Heart right ventricle (tissue), 16 donors: ENCODE measurements at regions not wholly inside any gene's neighbourhood (a gene's known extent, or its start where the extent isn't known, plus 50 kb on each side); places are given as distances from the start of the nearest gene placed in this dataset.

Experiments used
- ATAC-seq, 8 donors: fragments of 200-7000 bp; cut with Tn5 transposase; one replicate each; pipeline ENCODE4 v1.9.1; 2020; ENCODE audit warnings: mild to moderate bottlenecking in 8 of 8, moderate library complexity in 8 of 8, moderate number of reproducible peaks in 1 of 8
- DNase-seq, 2 donors: peaks; one replicate each; pipeline ENCODE4 v3.0.0-alpha.2; 2020
- H3K27ac ChIP-seq, 10 donors: fragments of 200-600 bp; sonication (generic) in 2 of 10; one replicate each; pipeline versions ENCODE4 v1.5.0 to v1.8.0; 2020 to 2022; ENCODE audit warnings: mild to moderate bottlenecking in 3 of 10
- H3K27me3 ChIP-seq, 7 donors: fragments of 200-600 bp; one replicate each; pipeline ENCODE4 v1.8.0; 2021 to 2022; ENCODE audit warnings: mild to moderate bottlenecking in 2 of 7
- H3K36me3 ChIP-seq, 9 donors: fragments of 200-600 bp; sonication (generic) in 1 of 9; one replicate each; pipeline versions ENCODE4 v1.5.0 to v1.8.0; 2020 to 2022; ENCODE audit warnings: mild to moderate bottlenecking in 2 of 9
- H3K4me1 ChIP-seq, 9 donors: fragments of 200-600 bp; sonication (generic) in 1 of 9; one replicate each; pipeline versions ENCODE4 v1.5.0 to v1.8.0; 2020 to 2022; ENCODE audit warnings: mild to moderate bottlenecking in 4 of 9
- H3K4me3 ChIP-seq, 10 donors: fragments of 200-600 bp; sonication (generic) in 2 of 10; one replicate each; pipeline versions ENCODE4 v1.5.0 to v1.8.0; 2020 to 2022; ENCODE audit warnings: mild to moderate bottlenecking in 7 of 10, moderate library complexity in 2 of 10
- H3K9me3 ChIP-seq, 11 donors: fragments of 200-600 bp in 10 of 11; sonication (generic) in 2 of 11; one replicate each; pipeline versions ENCODE4 v1.5.0 to v1.8.0; 2013 to 2022; ENCODE audit warnings: mild to moderate bottlenecking in 2 of 11, control low read depth in 1 of 11, moderate library complexity in 1 of 11
- CTCF ChIP-seq, 9 donors: fragments of 200-600 bp; sonication (generic) in 2 of 9; IDR thresholded peaks; one replicate each; pipeline versions ENCODE4 v1.5.0 to v1.8.0; 2021 to 2022; ENCODE audit warnings: antibody characterized with exemption in 9 of 9, mild to moderate bottlenecking in 5 of 9, moderate library complexity in 1 of 9
- WGBS, 2 donors: extraction: QIAGEN DNeasy Blood & Tissue Kit; methylation state at CpG; one replicate each; pipeline ENCODE4 v1.1.7; 2013; ENCODE audit warnings: inconsistent platforms in 1 of 2; 5-methylcytosine and 5-hydroxymethylcytosine counted together
- intact Hi-C, 10 donors: fragments of 100-400 bp; cut with DNase I; formaldehyde crosslinking; loops; one replicate each; pipeline versions ENCODE4 v1.11.1 to v1.14.2; 2022
- donor health status: Arrhythmogenic right ventricular cardiomyopathy.
- donor health status: ischemic (EF 13 %, LVEDD 7.1; RV severe dilation, severe dysfunction).
- donor health status: healthy with polysubstance abuse.
- donor health status: DM: no; HTN: yes; CAD: no.
- donor health status: DM: no; HTN: no; CAD: no.
- donor health status: ischemic (EF 25% LVEDD 6.9; RV normal size, moderate dysfunction).
- donor health status: ischemic (EF 25% LVEDD 5.7; RV mildly dilated, moderate dysfunction).
- donor health status: healthy.
- donor health status: DM: yes; HTN: yes; CAD: no.
- donor health status: Ischemic cardiomyopathy.
- donor health status: ischemic (EF 35%, LVEDD 5.7; RV mildly dilated, moderate dysfunction).
- donor health status: nonischemic (EF 11% LVEDD 7.7; RV severe dilation, severe dysfunction).
- donor health status: DM: yes; HTN: yes; CAD: no.
- donor health status: PGD.
- donor health status: ischemic (EF 29% LVEDD 5.4; RV normal size, mild dysfunction).
- donor health status: nonischemic (EF 23%, LVEDD 6.1; RV moderate dilation, normal function).

DNA sequence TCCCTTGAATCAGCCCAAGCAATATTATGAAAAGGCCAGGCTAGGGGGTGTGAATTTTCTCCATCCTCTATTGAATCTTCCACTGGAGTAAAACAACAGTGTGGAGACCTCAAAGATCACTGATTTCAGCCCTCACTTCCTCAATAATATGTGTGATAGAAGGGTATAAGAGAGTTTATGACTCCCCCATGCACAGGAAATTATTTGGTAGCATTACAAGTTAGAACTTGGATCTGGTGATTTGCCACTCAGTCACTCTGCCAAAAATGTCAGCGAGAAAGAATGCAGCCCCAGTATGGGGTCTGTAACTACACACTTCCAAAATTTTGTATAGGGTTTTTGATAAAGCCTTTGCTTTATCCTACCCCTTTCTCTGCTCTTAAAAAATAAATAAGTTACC is 81.0 kb upstream of the KCNMB2 start:
- peak in 5 of 8 donors; percentile 15 to 58 (median 24) for ATAC-seq
- peaks cover 0 to 34% (median 14%) of the 10 kb centered on the region in 9 donors for H3K4me1 ChIP-seq
- TF ChIP-seq CTCF (IDR thresholded peaks at IDR 0.05) = no peak
- H3K4me3 ChIP-seq = no peak overlapping the region
- H3K27me3 ChIP-seq = no peaks in the 10 kb centered on the region
- H3K9me3 ChIP-seq = no peaks in the 10 kb centered on the region
- peak overlapping the region in 9 of 10 donors; percentile 16 to 84 (median 47) for H3K27ac ChIP-seq
- WGBS, 2 donors = 33 to 42% methylated on average over 1 of the region's 1 CpG
- intact Hi-C loops = loop anchor here in 1 of 10 donors (10.0 kb wide), 2 partner anchors 220 to 400 kb away; no protein-coding TSS in a partner anchor
- no peaks in the 10 kb centered on the region for H3K36me3 ChIP-seq
- no peak for DNase-seq

DNA sequence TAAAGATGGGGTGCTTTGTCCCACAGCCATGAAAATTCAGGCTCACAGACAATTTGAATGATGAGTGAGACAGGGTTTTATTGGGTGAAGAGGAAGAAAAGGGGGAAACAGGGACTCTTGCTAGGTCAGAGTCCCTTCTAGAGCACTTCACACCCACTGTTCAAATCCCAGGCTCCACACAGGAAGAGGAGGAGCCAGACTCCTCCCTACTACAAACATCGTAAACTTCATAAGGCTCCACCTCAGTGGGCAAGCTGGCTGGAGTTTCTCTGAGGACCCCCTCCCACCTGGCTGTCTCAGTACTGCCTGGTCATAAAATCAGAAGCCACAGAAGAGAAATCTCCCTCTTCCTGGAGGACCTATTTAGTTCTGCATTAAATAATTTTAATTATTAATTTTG is 80.3 kb upstream of the KCNMB2 start:
- 54 to 60% methylated on average over 1 of the region's 1 CpG for WGBS, 2 donors
- DNase-seq = no peak
- H3K36me3 ChIP-seq = no peaks in the 10 kb centered on the region
- no peaks in the 10 kb centered on the region for H3K27me3 ChIP-seq
- H3K4me3 ChIP-seq = no peak overlapping the region
- H3K4me1 ChIP-seq = peaks cover 0 to 34% (median 14%) of the 10 kb centered on the region in 9 donors
- H3K9me3 ChIP-seq = no peaks in the 10 kb centered on the region
- H3K27ac ChIP-seq = peak overlapping the region in 5 of 10 donors; percentile 42 to 69 (median 58)
- intact Hi-C loops = loop anchor here in 1 of 10 donors (10.0 kb wide), 2 partner anchors 219 to 399 kb away; no protein-coding TSS in a partner anchor
- no peak for TF ChIP-seq CTCF (IDR thresholded peaks at IDR 0.05)
- no peak for ATAC-seq

- peak overlapping the region in 6 of 10 donors; percentile 36 to 69 (median 58) for H3K27ac ChIP-seq
- no peaks in the 10 kb centered on the region for H3K27me3 ChIP-seq
- WGBS, 2 donors = 32 to 39% methylated on average over 7 of the region's 7 CpGs
- H3K9me3 ChIP-seq = no peaks in the 10 kb centered on the region
- no peak for DNase-seq
- no peak overlapping the region for H3K4me3 ChIP-seq
- no peaks in the 10 kb centered on the region for H3K36me3 ChIP-seq
- ATAC-seq = peak in 7 of 8 donors; percentile 10 to 43 (median 31)
- intact Hi-C loops = loop anchor here in 1 of 10 donors (10.0 kb wide), 2 partner anchors 218 to 398 kb away; no protein-coding TSS in a partner anchor
- TF ChIP-seq CTCF (IDR thresholded peaks at IDR 0.05) = no peak
- H3K4me1 ChIP-seq = peaks cover 0 to 34% (median 14%) of the 10 kb centered on the region in 9 donors
These were observed 79.5 kb upstream of the KCNMB2 start for GRCh38 chr3:178456621-178457285.

DNA sequence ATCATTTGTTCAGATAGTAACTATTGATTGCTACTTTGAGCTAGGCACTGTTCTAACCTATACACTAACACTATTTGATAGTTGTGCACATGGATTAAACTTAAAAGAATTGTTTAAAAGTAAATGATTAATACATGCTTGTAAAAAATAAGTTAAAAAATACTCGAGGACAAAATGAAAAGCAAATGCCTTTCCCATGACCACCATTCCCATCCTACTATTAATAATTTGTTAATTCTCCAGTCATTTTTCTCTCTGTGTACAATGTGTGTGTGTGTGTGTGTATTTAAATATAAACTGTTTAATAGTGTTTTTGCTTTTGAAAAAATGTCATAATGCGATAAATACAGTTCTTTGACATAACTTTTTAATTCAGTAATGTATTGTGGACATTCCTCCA is 78.7 kb upstream of the KCNMB2 start:
- Histone ChIP-seq H3K4me1 (peaks cover 0 to 34% (median 14%) of the 10 kb centered on the region in 9 donors), H3K27me3 (no peaks in the 10 kb centered on the region), H3K9me3 (no peaks in the 10 kb centered on the region), H3K4me3 (no peak overlapping the region), H3K27ac (peak overlapping the region in 1 of 10 donors; percentile 65), H3K36me3 (no peaks in the 10 kb centered on the region)
- WGBS, 2 donors = 72 to 80% methylated on average over 2 of the region's 2 CpGs
- TF ChIP-seq CTCF (IDR thresholded peaks at IDR 0.05) = no peak
- DNase-seq (no peak), ATAC-seq (no peak)
- intact Hi-C loops = loop anchor here in 1 of 10 donors (10.0 kb wide), 2 partner anchors 217 to 397 kb away; no protein-coding TSS in a partner anchor
